OCI-LY1 (cell line): ENCODE measurements at regions not wholly inside any gene's neighbourhood (a gene's known extent, or its start where the extent isn't known, plus 50 kb on each side); places are given as distances from the start of the nearest gene placed in this dataset.

Experiments used
- H2AFZ ChIP-seq: fragments of 200-600 bp; sonication (generic), shearing (Covaris generic); 2 replicates; pipeline ENCODE4 v1.6.0; 2014; ENCODE audit warnings: antibody characterized with exemption, mild to moderate bottlenecking, low read length
- H3F3A ChIP-seq: fragments of 200-600 bp; sonication (generic), shearing (Covaris generic); 2 replicates; pipeline ENCODE4 v1.6.0; 2014; ENCODE audit warnings: mild to moderate bottlenecking, antibody characterized with exemption, low read length, moderate library complexity; ENCODE audit not compliant: insufficient read depth
- H3K27ac ChIP-seq: fragments of 200-600 bp; sonication (generic); 2 replicates; pipeline ENCODE4 v1.5.1; 2014; ENCODE audit warnings: low read length, mixed run types, mild to moderate bottlenecking, low read depth; ENCODE audit not compliant: poor library complexity, severe bottlenecking
- H3K27me3 ChIP-seq: fragments of 200-600 bp; sonication (generic); 2 replicates; pipeline ENCODE4 v1.6.0; 2014; ENCODE audit warnings: antibody characterized with exemption, mild to moderate bottlenecking, low read length, moderate library complexity; ENCODE audit not compliant: insufficient read depth
- H3K36me3 ChIP-seq: fragments of 200-600 bp; sonication (generic); 2 replicates; pipeline ENCODE4 v1.6.1; 2014; ENCODE audit warnings: mild to moderate bottlenecking, antibody characterized with exemption, low read length, moderate library complexity, mixed read lengths; ENCODE audit not compliant: insufficient read depth
- H3K4me1 ChIP-seq: fragments of 200-600 bp; sonication (generic); 2 replicates; pipeline ENCODE4 v1.5.1; 2014; ENCODE audit warnings: mild to moderate bottlenecking, low read length, moderate library complexity; ENCODE audit not compliant: insufficient read depth, severe bottlenecking
- H3K4me2 ChIP-seq: fragments of 200-600 bp; sonication (generic), shearing (Covaris generic); 2 replicates; pipeline ENCODE4 v1.6.1; 2014; ENCODE audit warnings: low read length
- H3K4me3 ChIP-seq: fragments of 200-600 bp; sonication (generic); 2 replicates; pipeline ENCODE4 v1.5.1; 2014; ENCODE audit warnings: low read length, low read depth, mild to moderate bottlenecking, mixed read lengths; ENCODE audit not compliant: poor library complexity, severe bottlenecking
- H3K79me2 ChIP-seq: fragments of 200-600 bp; shearing (Covaris generic); 2 replicates; pipeline ENCODE4 v1.6.1; 2016; ENCODE audit warnings: mixed run types, low read length, mixed read lengths; ENCODE audit not compliant: insufficient read depth
- H3K9ac ChIP-seq: fragments of 200-600 bp; sonication (generic), shearing (Covaris generic); 2 replicates; pipeline ENCODE4 v1.6.1; 2014; ENCODE audit warnings: mild to moderate bottlenecking, low read length, mixed read lengths
- H3K9me2 ChIP-seq: fragments of 200-600 bp; sonication (generic), shearing (Covaris generic); 2 replicates; pipeline ENCODE4 v1.6.1; 2014; ENCODE audit warnings: low read depth, mild to moderate bottlenecking, low read length, mixed read lengths
- H3K9me3 ChIP-seq: fragments of 200-600 bp; shearing (Covaris generic); 2 replicates; pipeline ENCODE4 v1.6.1; 2014; ENCODE audit warnings: low read length, mixed read lengths
- H4K20me1 ChIP-seq: fragments of 200-600 bp; sonication (generic), shearing (Covaris generic); 2 replicates; pipeline ENCODE4 v1.6.0; 2016; ENCODE audit warnings: mild to moderate bottlenecking, low read length; ENCODE audit not compliant: insufficient read depth
- CTCF ChIP-seq: fragments of 200-600 bp; sonication (generic), shearing (Covaris generic); IDR thresholded peaks from 2 replicates; pipeline ENCODE4 v1.5.1; 2017; ENCODE audit warnings: mild to moderate bottlenecking, antibody characterized with exemption, low read length, moderate library complexity, mixed read lengths
- EZH2 ChIP-seq: fragments of 200-600 bp; sonication (generic), shearing (Covaris generic); IDR thresholded peaks from 2 replicates; pipeline ENCODE4 v1.8.0; 2017; ENCODE audit warnings: borderline replicate concordance, mixed run types, mild to moderate bottlenecking, antibody characterized with exemption, low read length, moderate library complexity, mixed read lengths

DNA sequence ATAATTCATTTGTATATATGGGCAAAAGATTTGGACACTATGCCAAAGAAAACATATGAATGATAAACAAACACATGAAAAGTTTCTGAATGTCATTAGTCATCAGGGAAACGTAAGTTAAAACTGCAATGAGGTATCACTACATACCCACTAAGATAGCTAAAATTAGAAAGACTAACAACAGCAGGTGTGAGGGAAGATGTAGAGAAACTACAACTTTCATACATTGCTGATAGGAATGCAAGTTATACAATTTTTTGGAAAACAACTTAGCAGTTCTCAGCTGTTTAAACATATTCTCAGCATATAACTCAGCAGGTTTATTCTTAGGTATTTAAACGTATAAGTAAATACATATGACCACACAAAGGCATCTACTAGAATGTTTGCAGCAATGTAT lies 563.5 kb upstream of the KLHL29 start:
- no peak overlapping the region for H2AFZ ChIP-seq
- H3K9me3 ChIP-seq: no peaks in the 10 kb centered on the region
- H3K4me1 ChIP-seq: no peaks in the 10 kb centered on the region
- H3K9ac ChIP-seq: no peak overlapping the region
- H3K36me3 ChIP-seq: no peaks in the 10 kb centered on the region
- no peaks in the 10 kb centered on the region for H3F3A ChIP-seq
- H3K79me2 ChIP-seq: no peaks in the 10 kb centered on the region
- H3K4me3 ChIP-seq: no peak overlapping the region
- TF ChIP-seq EZH2: no peak
- no peak overlapping the region for H3K27ac ChIP-seq
- H4K20me1 ChIP-seq: no peaks in the 10 kb centered on the region
- H3K4me2 ChIP-seq: no peak overlapping the region
- no peaks in the 10 kb centered on the region for H3K27me3 ChIP-seq
- no peaks in the 10 kb centered on the region for H3K9me2 ChIP-seq

DNA sequence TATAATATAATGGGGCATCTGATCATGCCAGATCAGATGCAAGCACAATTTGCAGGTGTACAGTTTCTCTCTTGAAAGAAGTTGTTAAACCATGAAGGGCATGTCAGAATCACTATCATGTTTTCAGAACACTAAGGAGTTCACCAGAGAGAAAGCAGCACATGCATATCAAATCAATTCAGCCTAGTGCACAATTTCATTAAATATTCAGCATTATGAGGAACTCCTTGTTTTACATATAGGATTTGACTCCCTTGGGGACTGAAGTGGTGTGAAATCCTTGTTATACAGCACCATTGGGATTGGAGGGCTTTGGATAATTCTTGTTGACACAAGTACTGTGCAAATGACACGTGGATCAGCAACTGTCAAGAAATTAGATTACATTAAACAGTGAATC lies 562.1 kb upstream of the KLHL29 start:
- H4K20me1 ChIP-seq: no peaks in the 10 kb centered on the region
- no peak overlapping the region for H3K4me2 ChIP-seq
- H3K4me3 ChIP-seq: no peak overlapping the region
- no peaks in the 10 kb centered on the region for H3K79me2 ChIP-seq
- H3K9me2 ChIP-seq: no peaks in the 10 kb centered on the region
- no peak for TF ChIP-seq CTCF
- no peak for TF ChIP-seq EZH2
- no peak overlapping the region for H3K9ac ChIP-seq
- no peaks in the 10 kb centered on the region for H3F3A ChIP-seq
- H2AFZ ChIP-seq: no peak overlapping the region
- no peak overlapping the region for H3K27ac ChIP-seq
- H3K4me1 ChIP-seq: no peaks in the 10 kb centered on the region
- no peaks in the 10 kb centered on the region for H3K27me3 ChIP-seq
- no peaks in the 10 kb centered on the region for H3K9me3 ChIP-seq
- no peaks in the 10 kb centered on the region for H3K36me3 ChIP-seq

DNA sequence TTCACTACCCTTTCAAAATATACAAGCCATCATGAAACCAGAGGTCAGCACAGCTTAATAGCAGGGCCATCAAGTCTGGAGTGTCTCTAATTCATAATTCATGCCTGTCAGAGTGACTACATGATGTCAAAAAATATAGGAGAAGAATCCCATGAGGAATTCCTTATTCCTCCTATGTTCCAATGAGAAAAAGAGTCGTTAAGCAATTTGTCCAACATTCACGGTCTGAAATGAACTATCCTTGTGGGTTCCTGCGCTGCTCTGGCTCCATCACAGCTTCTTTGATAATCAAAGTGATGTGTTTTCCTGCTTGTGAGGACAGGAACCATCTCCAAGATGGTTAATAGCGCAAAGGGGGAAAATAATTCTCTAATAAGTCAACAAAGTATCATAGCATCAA lies 560.4 kb upstream of the KLHL29 start:
- Histone ChIP-seq H3K79me2 (no peaks in the 10 kb centered on the region), H2AFZ (no peak overlapping the region), H3K36me3 (no peaks in the 10 kb centered on the region), H3K9ac (no peak overlapping the region), H4K20me1 (no peaks in the 10 kb centered on the region), H3K4me1 (no peaks in the 10 kb centered on the region), H3K4me2 (no peak overlapping the region), H3F3A (no peaks in the 10 kb centered on the region), H3K27ac (no peak overlapping the region), H3K4me3 (no peak overlapping the region), H3K9me3 (no peaks in the 10 kb centered on the region), H3K27me3 (no peaks in the 10 kb centered on the region), H3K9me2 (no peaks in the 10 kb centered on the region)
- TF ChIP-seq EZH2 (no peak), CTCF (no peak)

DNA sequence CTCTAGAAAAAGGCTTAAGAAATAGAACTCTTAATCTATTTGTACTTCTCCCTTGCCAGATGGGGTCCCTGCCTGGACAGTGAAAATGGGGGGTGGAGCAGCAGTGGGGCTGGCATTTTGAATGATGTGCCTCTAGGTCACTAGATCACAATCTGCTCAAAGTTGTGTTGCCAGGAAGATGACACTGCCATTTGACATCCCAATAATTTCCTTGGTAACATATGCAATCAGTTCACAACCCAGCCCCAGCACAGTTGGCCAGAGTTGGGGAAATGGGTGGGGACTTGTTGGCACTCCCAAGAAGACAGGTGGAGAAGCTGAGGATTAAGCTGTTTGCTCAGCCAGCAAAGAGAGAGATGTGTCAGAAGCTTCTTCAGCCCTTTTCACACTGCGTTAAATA lies 558.3 kb upstream of the KLHL29 start:
- Histone ChIP-seq H3F3A (no peaks in the 10 kb centered on the region), H3K79me2 (no peaks in the 10 kb centered on the region), H3K27ac (no peak overlapping the region), H3K27me3 (no peaks in the 10 kb centered on the region), H3K9me2 (no peaks in the 10 kb centered on the region), H3K4me3 (no peak overlapping the region), H3K36me3 (no peaks in the 10 kb centered on the region), H3K4me2 (no peak overlapping the region), H3K4me1 (no peaks in the 10 kb centered on the region), H3K9me3 (no peaks in the 10 kb centered on the region), H4K20me1 (no peaks in the 10 kb centered on the region), H2AFZ (no peak overlapping the region), H3K9ac (no peak overlapping the region)
- TF ChIP-seq EZH2 (no peak), CTCF (no peak)
